Gastroesophageal sphincter (tissue), 2 donors: ENCODE measurements at regions not wholly inside any gene's neighbourhood (a gene's known extent, or its start where the extent isn't known, plus 50 kb on each side); places are given as distances from the start of the nearest gene placed in this dataset.

Experiments used
- EP300 ChIP-seq: sonication (generic); formaldehyde crosslinking; IDR thresholded peaks from one replicate; pipeline ENCODE4 v1.6.1; 2017; ENCODE audit warnings: antibody characterized with exemption, mild to moderate bottlenecking
- POLR2AphosphoS5 ChIP-seq: sonication (generic); formaldehyde crosslinking; IDR thresholded peaks from one replicate; pipeline ENCODE4 v1.6.1; 2017; ENCODE audit warnings: antibody characterized with exemption

- no peak for TF ChIP-seq EP300
- TF ChIP-seq POLR2AphosphoS5 = no peak
Observed at GRCh38 chr10:78831461-78831860, 237.3 kb upstream of the ZMIZ1 start.
